GM19351 (cell line): ENCODE measurements at regions not wholly inside any gene's neighbourhood (a gene's known extent, or its start where the extent isn't known, plus 50 kb on each side); places are given as distances from the start of the nearest gene placed in this dataset.
"Not testable (repeated sequence)": the region's sequence is repeated elsewhere in the genome, so short reads cannot be mapped to it uniquely, and the experiment has no call there.

Source experiments
- ATAC-seq: cut with Tn5 transposase; IDR thresholded peaks from one replicate; pipeline ENCODE4 v1.9.1; 2021; ENCODE audit warnings: mild to moderate bottlenecking, moderate library complexity; ENCODE audit not compliant: unreplicated experiment

- no peak for ATAC-seq
Observed at GRCh38 chr13:55615081-55615480, 1525.6 kb upstream of the PRR20A start.

- ATAC-seq: no peak
Observed at GRCh38 chr13:55617241-55617640, 1523.5 kb upstream of the PRR20A start.

- ATAC-seq: no peak
Observed at GRCh38 chr13:55627221-55627620, 1513.5 kb upstream of the PRR20A start.

GRCh38 chr13:55632402-55632801 lies 1508.3 kb upstream of the PRR20A start:
- no peak for ATAC-seq

- ATAC-seq: no peak
Observed at GRCh38 chr13:55649485-55649884, 1491.2 kb upstream of the PRR20A start.

GRCh38 chr13:55652657-55653056 lies 1488.1 kb upstream of the PRR20A start:
- no peak for ATAC-seq

- ATAC-seq: no peak
Observed at GRCh38 chr13:55653497-55653896, 1487.2 kb upstream of the PRR20A start.

GRCh38 chr13:55654243-55654642 lies 1486.5 kb upstream of the PRR20A start:
- ATAC-seq: no peak

- not testable (repeated sequence) for ATAC-seq
Observed at GRCh38 chr13:55660264-55660663, 1480.5 kb upstream of the PRR20A start.

- ATAC-seq: no peak
Observed at GRCh38 chr13:55660851-55661250, 1479.9 kb upstream of the PRR20A start.

- ATAC-seq: no peak
Observed at GRCh38 chr13:55661505-55661904, 1479.2 kb upstream of the PRR20A start.

GRCh38 chr13:55664178-55664577 lies 1476.5 kb upstream of the PRR20A start:
- no peak for ATAC-seq

GRCh38 chr13:55669051-55669450 lies 1471.7 kb upstream of the PRR20A start:
- ATAC-seq: no peak

GRCh38 chr13:55673910-55674309 lies 1466.8 kb upstream of the PRR20A start:
- no peak for ATAC-seq

GRCh38 chr13:55682776-55683175 lies 1457.9 kb upstream of the PRR20A start:
- no peak for ATAC-seq

GRCh38 chr13:55705526-55705925 lies 1435.2 kb upstream of the PRR20A start:
- no peak for ATAC-seq

GRCh38 chr13:55705971-55706370 lies 1434.7 kb upstream of the PRR20A start:
- no peak for ATAC-seq

- no peak for ATAC-seq
Observed at GRCh38 chr13:55714120-55714519, 1426.6 kb upstream of the PRR20A start.

- no peak for ATAC-seq
Observed at GRCh38 chr13:55727683-55728082, 1413.0 kb upstream of the PRR20A start.

- ATAC-seq: no peak
Observed at GRCh38 chr13:55728247-55728646, 1412.5 kb upstream of the PRR20A start.

GRCh38 chr13:55745828-55746227 lies 1394.9 kb upstream of the PRR20A start:
- no peak for ATAC-seq

- ATAC-seq: no peak
Observed at GRCh38 chr13:55761986-55762385, 1378.7 kb upstream of the PRR20A start.

- no peak for ATAC-seq
Observed at GRCh38 chr13:55777612-55778011, 1363.1 kb upstream of the PRR20A start.

GRCh38 chr13:55783841-55784240 lies 1356.9 kb upstream of the PRR20A start:
- no peak for ATAC-seq
